ENCODE measurements at regions not wholly inside any gene's neighbourhood (a gene's known extent, or its start where the extent isn't known, plus 50 kb on each side); places are given as distances from the start of the nearest gene placed in this dataset.

GRCh38 chr9:91158946-91159345 lies 202.8 kb downstream of the AUH start:
- TF ChIP-seq CTCF (IDR thresholded peaks at IDR 0.05) (no peak), POLR2A (IDR thresholded peaks at IDR 0.05) (no peak), EP300 (IDR thresholded peaks at IDR 0.05) (no peak), POLR2AphosphoS5 (IDR thresholded peaks at IDR 0.05) (no peak)
